Pancreas (tissue), 10 donors: ENCODE measurements at regions not wholly inside any gene's neighbourhood (a gene's known extent, or its start where the extent isn't known, plus 50 kb on each side); places are given as distances from the start of the nearest gene placed in this dataset.

ENCODE experiments used
- ATAC-seq, 4 donors: fragments of 200-7000 bp; cut with Tn5 transposase; one replicate each; pipeline versions ENCODE4 v1.8.0 to v1.9.1; 2020; ENCODE audit warnings: mild to moderate bottlenecking in 4 of 4, moderate library complexity in 4 of 4
- DNase-seq, 6 donors: peaks; one replicate each; pipeline ENCODE4 v3.0.0-alpha.2; 2020
- FAIRE-seq: peaks from 2 replicates; lab custom pipeline; 2012; peaks lifted over from hg19 to GRCh38; lab: Jason Lieb, UNC
- H3K27ac ChIP-seq, 4 donors: fragments of 200-600 bp; sonication (generic); 1 replicate in 3 of 4; 2 replicates in 1 of 4; pipeline versions ENCODE4 v1.5.0 to v1.8.0; 2020
- H3K27me3 ChIP-seq, 4 donors: fragments of 200-600 bp; one replicate each; pipeline ENCODE4 v1.8.0; 2021
- H3K36me3 ChIP-seq, 3 donors: fragments of 200-600 bp; sonication (generic) in 1 of 3; one replicate each; pipeline versions ENCODE4 v1.5.0 to v1.8.0; 2020 to 2021
- H3K4me1 ChIP-seq, 3 donors: fragments of 200-600 bp; one replicate each; pipeline ENCODE4 v1.8.0; 2021
- H3K4me3 ChIP-seq, 4 donors: fragments of 200-600 bp; sonication (generic) in 2 of 4; one replicate each; pipeline versions ENCODE4 v1.5.0 to v1.8.0; 2020 to 2021
- H3K9me3 ChIP-seq, 4 donors: fragments of 200-600 bp; one replicate each; pipeline ENCODE4 v1.8.0; 2021
- CTCF ChIP-seq, 4 donors: fragments of 200-600 bp; sonication (generic) in 3 of 4; IDR thresholded peaks; one replicate each; pipeline versions ENCODE4 v1.5.0 to v1.8.0; 2021; ENCODE audit warnings: antibody characterized with exemption in 4 of 4
- WGBS, 2 donors: extraction: QIAGEN DNeasy Blood & Tissue Kit; methylation state at CpG; one replicate each; pipeline ENCODE4 v1.1.7; 2013; 5-methylcytosine and 5-hydroxymethylcytosine counted together
- intact Hi-C, 3 donors: fragments of 100-400 bp; cut with DNase I; formaldehyde crosslinking; loops; one replicate each; pipeline versions ENCODE4 v1.11.1 to v1.14.2; 2022
- donor health status: healthy with polysubstance abuse.
- donor health status: DM: no; HTN: no; CAD: no; lungs with moderate emphysema.
- donor health status: DM: no; HTN: no; CAD: no.
- donor health status: control.
- donor health status: control.
- donor health status: Bipolar disorder and iron deficiency.
- donor health status: DM: yes; HTN: yes; CAD: no.
- donor health status: DM: no; HTN: no; CAD: no.
- donor health status: DM: no; HTN: no; CAD: no.
- donor health status: DM: yes; HTN: yes; CAD: no.

GRCh38 chr2:66693076-66693965, 258.4 kb downstream of the MEIS1 start:
- no peak for ATAC-seq
- DNase-seq = no peak
- H3K27me3 ChIP-seq = no peaks in the 10 kb centered on the region
- no peak for FAIRE-seq
- H3K36me3 ChIP-seq = no peaks in the 10 kb centered on the region
- H3K4me3 ChIP-seq = no peak overlapping the region
- H3K4me1 ChIP-seq = no peaks in the 10 kb centered on the region
- H3K27ac ChIP-seq = no peak overlapping the region
- intact Hi-C loops = no loop called here
- no peaks in the 10 kb centered on the region for H3K9me3 ChIP-seq
- no peak for TF ChIP-seq CTCF (IDR thresholded peaks at IDR 0.05)
- WGBS, 2 donors = 76 to 82% methylated on average over 4 of the region's 4 CpGs

GRCh38 chr2:66694087-66694860, 259.3 kb downstream of the MEIS1 start:
- no peak for ATAC-seq
- WGBS, 2 donors = 77 to 83% methylated on average over 4 of the region's 4 CpGs
- no peak for TF ChIP-seq CTCF (IDR thresholded peaks at IDR 0.05)
- Histone ChIP-seq H3K4me3 (no peak overlapping the region), H3K4me1 (no peaks in the 10 kb centered on the region), H3K9me3 (no peaks in the 10 kb centered on the region), H3K27ac (no peak overlapping the region), H3K27me3 (no peaks in the 10 kb centered on the region), H3K36me3 (no peaks in the 10 kb centered on the region)
- intact Hi-C loops = no loop called here
- FAIRE-seq = no peak
- DNase-seq = no peak

- no peak overlapping the region for H3K4me3 ChIP-seq
- DNase-seq = no peak
- no peak for FAIRE-seq
- TF ChIP-seq CTCF (IDR thresholded peaks at IDR 0.05) = no peak
- no peak overlapping the region for H3K27ac ChIP-seq
- H3K27me3 ChIP-seq = no peaks in the 10 kb centered on the region
- no peaks in the 10 kb centered on the region for H3K9me3 ChIP-seq
- WGBS, 2 donors = 84 to 89% methylated on average over 4 of the region's 4 CpGs
- intact Hi-C loops = no loop called here
- no peaks in the 10 kb centered on the region for H3K36me3 ChIP-seq
- no peaks in the 10 kb centered on the region for H3K4me1 ChIP-seq
- no peak for ATAC-seq
Measured at GRCh38 chr2:66695226-66695735, 260.4 kb downstream of the MEIS1 start.

GRCh38 chr2:66696374-66696773, 261.4 kb downstream of the MEIS1 start:
- peaks cover 0 to 5% (median 0%) of the 10 kb centered on the region in 3 donors for H3K4me1 ChIP-seq
- ATAC-seq (no peak), FAIRE-seq (no peak), DNase-seq (no peak)
- intact Hi-C loops = no loop called here
- no peaks in the 10 kb centered on the region for H3K27me3 ChIP-seq
- H3K4me3 ChIP-seq = no peak overlapping the region
- no peak for TF ChIP-seq CTCF (IDR thresholded peaks at IDR 0.05)
- H3K9me3 ChIP-seq = no peaks in the 10 kb centered on the region
- H3K36me3 ChIP-seq = no peaks in the 10 kb centered on the region
- no peak overlapping the region for H3K27ac ChIP-seq
- WGBS, 2 donors = 69 to 74% methylated on average over 7 of the region's 7 CpGs
